Kidney (tissue), 13 donors: ENCODE measurements at regions not wholly inside any gene's neighbourhood (a gene's known extent, or its start where the extent isn't known, plus 50 kb on each side); places are given as distances from the start of the nearest gene placed in this dataset.

Experiments
- DNase-seq, 5 donors: peaks; one replicate each; pipeline ENCODE4 v3.0.0-alpha.2; 2013 to 2020
- FAIRE-seq: peaks from 2 replicates; lab custom pipeline; 2012; peaks lifted over from hg19 to GRCh38; lab: Jason Lieb, UNC
- H3K27ac ChIP-seq, 2 donors: one replicate each; pipeline ENCODE4 v1.7.0; 2013; ENCODE audit warnings: low read depth in 2 of 2, low read length in 2 of 2, inconsistent platforms in 1 of 2
- H3K27me3 ChIP-seq: one replicate; pipeline ENCODE4 v1.7.1; 2013; ENCODE audit warnings: low read length, inconsistent platforms; ENCODE audit not compliant: control insufficient read depth, insufficient read depth
- H3K36me3 ChIP-seq, 3 donors: one replicate each; pipeline versions ENCODE4 v1.7.0 to v1.7.1; 2013; ENCODE audit warnings: low read length in 3 of 3, control low read depth in 1 of 3, inconsistent platforms in 1 of 3; ENCODE audit not compliant: insufficient read depth in 3 of 3, control insufficient read depth in 2 of 3
- H3K4me1 ChIP-seq, 3 donors: one replicate each; pipeline versions ENCODE4 v1.7.0 to v1.7.1; 2013; ENCODE audit warnings: low read length in 3 of 3, inconsistent platforms in 1 of 3, low read depth in 1 of 3; ENCODE audit not compliant: control insufficient read depth in 2 of 3, insufficient read depth in 2 of 3
- H3K4me3 ChIP-seq, 3 donors: one replicate each; pipeline versions ENCODE4 v1.7.0 to v1.8.1; 2013; ENCODE audit warnings: low read length in 3 of 3, control low read depth in 1 of 3, inconsistent platforms in 1 of 3
- H3K9ac ChIP-seq, 3 donors: one replicate each; pipeline versions ENCODE4 v1.7.0 to v1.7.1; 2013; ENCODE audit warnings: low read length in 3 of 3, control low read depth in 1 of 3, inconsistent platforms in 1 of 3
- H3K9me3 ChIP-seq, 3 donors: one replicate each; pipeline versions ENCODE4 v1.7.0 to v1.7.1; 2013; ENCODE audit warnings: low read length in 3 of 3, control low read depth in 1 of 3, inconsistent platforms in 1 of 3; ENCODE audit not compliant: control insufficient read depth in 2 of 3, insufficient read depth in 1 of 3
- CTCF ChIP-seq: IDR thresholded peaks from 3 replicates; pipeline ENCODE4 v1.5.1; 2012; ENCODE audit warnings: mild to moderate bottlenecking, moderate library complexity, borderline replicate concordance; ENCODE audit not compliant: insufficient read depth; ENCODE audit errors: extremely low read depth
- intact Hi-C: fragments of 100-400 bp; cut with DNase I; formaldehyde crosslinking; loops from one replicate; pipeline ENCODE4 v1.11.1; 2022
- donor health status: control.
- donor health status: control.
- donor health status: control.
- donor health status: control.
- donor health status: control.
- donor health status: DM: yes; HTN: yes; CAD: no.
- donor health status: Normal renal cell carcinoma (clear cell type).

GRCh38 chr14:76937181-76938091 is 91.1 kb downstream of the IRF2BPL start:
- FAIRE-seq (no peak), DNase-seq (peak in 4 of 5 donors; percentile 86 to 95 (median 89))
- H3K36me3 ChIP-seq = no peaks in the 10 kb centered on the region
- TF ChIP-seq CTCF = no peak
- no peak overlapping the region for H3K27ac ChIP-seq
- H3K4me1 ChIP-seq = peaks cover 0 to under 1% (median 0%) of the 10 kb centered on the region in 3 donors
- intact Hi-C loops = no loop called here
- H3K27me3 ChIP-seq = no peaks in the 10 kb centered on the region
- H3K9me3 ChIP-seq = no peaks in the 10 kb centered on the region
- H3K4me3 ChIP-seq = no peak overlapping the region
- no peak overlapping the region for H3K9ac ChIP-seq

- Histone ChIP-seq H3K36me3 (no peaks in the 10 kb centered on the region), H3K27ac (no peak overlapping the region), H3K4me1 (peaks cover 0 to 7% (median 5%) of the 10 kb centered on the region in 3 donors), H3K4me3 (no peak overlapping the region), H3K9me3 (no peaks in the 10 kb centered on the region), H3K27me3 (no peaks in the 10 kb centered on the region), H3K9ac (no peak overlapping the region)
- FAIRE-seq = no peak
- no peak for TF ChIP-seq CTCF
- no peak for DNase-seq
- intact Hi-C loops = no loop called here
Measured at GRCh38 chr14:76936483-76936882, 92.0 kb downstream of the IRF2BPL start.

GRCh38 chr14:76933515-76933914 is 95.0 kb downstream of the IRF2BPL start:
- no peak for FAIRE-seq

More at GRCh38 chr14:76933515-76933914, 95.0 kb downstream of the IRF2BPL start:
- Histone ChIP-seq H3K4me1 (peaks cover 0 to 10% (median 7%) of the 10 kb centered on the region in 3 donors), H3K27ac (no peak overlapping the region), H3K9ac (no peak overlapping the region), H3K4me3 (no peak overlapping the region), H3K27me3 (no peaks in the 10 kb centered on the region), H3K36me3 (no peaks in the 10 kb centered on the region), H3K9me3 (no peaks in the 10 kb centered on the region)
- DNase-seq = no peak
- TF ChIP-seq CTCF = no peak
- intact Hi-C loops = no loop called here
